C4-2B (cell line): ENCODE measurements at regions not wholly inside any gene's neighbourhood (a gene's known extent, or its start where the extent isn't known, plus 50 kb on each side); places are given as distances from the start of the nearest gene placed in this dataset.

Experiments used
- CTCF ChIP-seq: fragments of 450-650 bp; conservative IDR thresholded peaks from 2 replicates; pipeline ENCODE4 v1.5.1; 2017; ENCODE audit warnings: mild to moderate bottlenecking
- ZFX ChIP-seq: fragments of 450-650 bp; IDR thresholded peaks from 2 replicates; pipeline ENCODE4 v1.6.1; 2017

- TF ChIP-seq CTCF, result no peak
- no peak for TF ChIP-seq ZFX
Measured at GRCh38 chr1:116239916-116240315, 128.7 kb downstream of the MAB21L3 start.
